Sigmoid colon (tissue), 6 donors: ENCODE measurements at regions not wholly inside any gene's neighbourhood (a gene's known extent, or its start where the extent isn't known, plus 50 kb on each side); places are given as distances from the start of the nearest gene placed in this dataset.

Experiments
- DNase-seq: peaks from one replicate; pipeline ENCODE4 v3.0.0-alpha.2; 2019
- H3K27ac ChIP-seq, 4 donors: fragments of 200-600 bp; sonication (generic); one replicate each; pipeline ENCODE4 v1.5.1; 2016 to 2019; ENCODE audit warnings: mild to moderate bottlenecking in 1 of 4
- H3K27me3 ChIP-seq, 3 donors: fragments of 200-600 bp; sonication (generic); one replicate each; pipeline ENCODE4 v1.5.1; 2019; ENCODE audit warnings: mild to moderate bottlenecking in 1 of 3
- H3K36me3 ChIP-seq, 4 donors: fragments of 200-600 bp; sonication (generic); one replicate each; pipeline ENCODE4 v1.5.1; 2016 to 2019
- H3K4me1 ChIP-seq, 4 donors: fragments of 200-600 bp; sonication (generic); one replicate each; pipeline ENCODE4 v1.5.1; 2017 to 2019
- H3K4me3 ChIP-seq, 4 donors: fragments of 200-600 bp; sonication (generic); one replicate each; pipeline ENCODE4 v1.5.1; 2017 to 2019; ENCODE audit warnings: mild to moderate bottlenecking in 2 of 4, moderate library complexity in 1 of 4
- H3K9me3 ChIP-seq, 4 donors: fragments of 200-600 bp in 3 of 4; sonication (generic) in 3 of 4; one replicate each; pipeline versions ENCODE4 v1.5.1 to v1.6.1; 2013 to 2019
- CTCF ChIP-seq, 4 experiments: fragments of 450-650 bp in 3 of 4; fragments of 200-600 bp in 1 of 4; IDR thresholded peaks; one replicate each; pipeline ENCODE4 v1.5.1; 2016 to 2019; ENCODE audit warnings: antibody characterized with exemption in 4 of 4, mild to moderate bottlenecking in 3 of 4, moderate library complexity in 2 of 4
- EP300 ChIP-seq, 4 donors: sonication (generic); formaldehyde crosslinking; IDR thresholded peaks; one replicate each; pipeline ENCODE4 v1.6.1; 2017; ENCODE audit warnings: antibody characterized with exemption in 4 of 4
- POLR2A ChIP-seq, 2 donors: fragments of 450-650 bp; IDR thresholded peaks; one replicate each; pipeline ENCODE4 v1.6.1; 2016; ENCODE audit warnings: antibody characterized with exemption in 2 of 2, mild to moderate bottlenecking in 2 of 2, moderate library complexity in 2 of 2
- POLR2AphosphoS5 ChIP-seq, 4 donors: sonication (generic); formaldehyde crosslinking; IDR thresholded peaks; one replicate each; pipeline ENCODE4 v1.6.1; 2017; ENCODE audit warnings: antibody characterized with exemption in 4 of 4
- WGBS, 2 donors: extraction: QIAGEN DNeasy Blood & Tissue Kit; methylation state at CpG; one replicate each; pipeline ENCODE4 v1.1.7; 2013; 5-methylcytosine and 5-hydroxymethylcytosine counted together
- intact Hi-C: fragments of 100-400 bp; cut with DNase I; formaldehyde crosslinking; loops from one replicate; pipeline ENCODE4 v1.15.1; 2023
- donor health status: healthy with polysubstance abuse.
- donor health status: healthy.

GRCh38 chr10:44510379-44511115 lies 125.7 kb upstream of the CXCL12 start:
- 83 to 89% methylated on average over 6 of the region's 6 CpGs for WGBS, 2 donors
- Histone ChIP-seq H3K9me3 (no peaks in the 10 kb centered on the region), H3K4me1 (peaks cover 0 to 17% (median 5%) of the 10 kb centered on the region in 4 donors), H3K4me3 (no peak overlapping the region), H3K27ac (no peak overlapping the region), H3K27me3 (no peaks in the 10 kb centered on the region), H3K36me3 (no peaks in the 10 kb centered on the region)
- TF ChIP-seq CTCF (IDR thresholded peaks at IDR 0.05) (no peak), EP300 (IDR thresholded peaks at IDR 0.05) (no peak), POLR2A (IDR thresholded peaks at IDR 0.05) (no peak), POLR2AphosphoS5 (IDR thresholded peaks at IDR 0.05) (no peak)
- no peak for DNase-seq
- intact Hi-C loops: no loop called here

DNA sequence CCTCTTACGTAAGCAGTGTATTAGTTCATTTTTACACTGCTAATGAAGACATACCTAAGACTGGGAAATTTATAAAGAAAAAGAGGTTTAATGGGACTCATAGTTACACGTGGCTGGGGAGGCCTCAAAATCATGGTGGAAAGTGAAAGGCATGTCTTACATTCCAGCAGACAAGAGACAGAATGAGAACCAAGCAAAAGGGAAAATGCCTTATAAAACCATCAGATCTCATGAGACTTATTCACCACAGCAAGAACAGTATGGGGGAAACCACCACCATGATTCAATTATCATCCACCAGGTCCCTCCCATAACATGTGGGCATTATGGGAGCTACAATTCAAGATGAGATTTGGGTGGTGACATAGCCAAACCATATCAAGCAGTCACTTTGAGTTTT lies 126.3 kb upstream of the CXCL12 start:
- intact Hi-C loops: no loop called here
- no peaks in the 10 kb centered on the region for H3K9me3 ChIP-seq
- 81 to 93% methylated on average over 2 of the region's 2 CpGs for WGBS, 2 donors
- no peak for TF ChIP-seq POLR2AphosphoS5 (IDR thresholded peaks at IDR 0.05)
- TF ChIP-seq EP300 (IDR thresholded peaks at IDR 0.05): no peak
- no peak for TF ChIP-seq CTCF (IDR thresholded peaks at IDR 0.05)
- TF ChIP-seq POLR2A (IDR thresholded peaks at IDR 0.05): no peak
- H3K4me1 ChIP-seq: peaks cover 0 to 17% (median 5%) of the 10 kb centered on the region in 4 donors
- H3K4me3 ChIP-seq: no peak overlapping the region
- no peak overlapping the region for H3K27ac ChIP-seq
- no peaks in the 10 kb centered on the region for H3K27me3 ChIP-seq
- H3K36me3 ChIP-seq: no peaks in the 10 kb centered on the region
- DNase-seq: no peak

DNA sequence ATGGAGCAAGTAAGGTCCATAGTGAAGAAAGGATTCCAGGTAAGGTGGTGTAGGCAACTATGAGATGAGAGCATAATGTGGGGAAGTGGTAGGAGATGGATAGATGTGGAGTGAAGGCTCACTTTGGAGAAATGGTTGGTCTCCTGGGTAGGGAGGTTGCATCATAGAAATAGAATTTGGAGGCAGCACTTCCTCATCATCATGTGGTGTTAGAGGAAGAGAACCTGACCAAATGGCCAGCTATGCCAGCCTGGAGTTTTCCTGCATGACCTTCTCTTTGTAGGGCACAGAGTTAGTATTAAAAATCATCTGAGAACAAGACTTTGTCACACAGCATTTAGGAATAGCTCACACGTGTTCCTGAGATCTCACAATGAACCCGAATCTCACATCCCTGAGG lies 126.7 kb upstream of the CXCL12 start:
- TF ChIP-seq POLR2AphosphoS5 (IDR thresholded peaks at IDR 0.05): no peak
- no peak for TF ChIP-seq EP300 (IDR thresholded peaks at IDR 0.05)
- no peak for TF ChIP-seq POLR2A (IDR thresholded peaks at IDR 0.05)
- TF ChIP-seq CTCF (IDR thresholded peaks at IDR 0.05): no peak
- no peak overlapping the region for H3K27ac ChIP-seq
- no peaks in the 10 kb centered on the region for H3K9me3 ChIP-seq
- H3K4me1 ChIP-seq: peaks cover 0 to 17% (median 5%) of the 10 kb centered on the region in 4 donors
- H3K4me3 ChIP-seq: no peak overlapping the region
- no peaks in the 10 kb centered on the region for H3K36me3 ChIP-seq
- 79 to 86% methylated on average over 2 of the region's 2 CpGs for WGBS, 2 donors
- H3K27me3 ChIP-seq: no peaks in the 10 kb centered on the region
- no peak for DNase-seq
- intact Hi-C loops: no loop called here

GRCh38 chr10:44512431-44513022 lies 127.6 kb upstream of the CXCL12 start:
- Histone ChIP-seq H3K4me1 (peaks cover 0 to 17% (median 5%) of the 10 kb centered on the region in 4 donors), H3K9me3 (no peaks in the 10 kb centered on the region), H3K36me3 (no peaks in the 10 kb centered on the region), H3K27ac (no peak overlapping the region), H3K27me3 (no peaks in the 10 kb centered on the region), H3K4me3 (no peak overlapping the region)
- WGBS, 2 donors: 75 to 83% methylated on average over 4 of the region's 4 CpGs
- TF ChIP-seq POLR2AphosphoS5 (IDR thresholded peaks at IDR 0.05): no peak
- no peak for TF ChIP-seq EP300 (IDR thresholded peaks at IDR 0.05)
- TF ChIP-seq CTCF (IDR thresholded peaks at IDR 0.05): no peak
- TF ChIP-seq POLR2A (IDR thresholded peaks at IDR 0.05): no peak
- intact Hi-C loops: no loop called here
- no peak for DNase-seq
